ENCODE measurements at regions not wholly inside any gene's neighbourhood (a gene's known extent, or its start where the extent isn't known, plus 50 kb on each side); places are given as distances from the start of the nearest gene placed in this dataset.

DNA sequence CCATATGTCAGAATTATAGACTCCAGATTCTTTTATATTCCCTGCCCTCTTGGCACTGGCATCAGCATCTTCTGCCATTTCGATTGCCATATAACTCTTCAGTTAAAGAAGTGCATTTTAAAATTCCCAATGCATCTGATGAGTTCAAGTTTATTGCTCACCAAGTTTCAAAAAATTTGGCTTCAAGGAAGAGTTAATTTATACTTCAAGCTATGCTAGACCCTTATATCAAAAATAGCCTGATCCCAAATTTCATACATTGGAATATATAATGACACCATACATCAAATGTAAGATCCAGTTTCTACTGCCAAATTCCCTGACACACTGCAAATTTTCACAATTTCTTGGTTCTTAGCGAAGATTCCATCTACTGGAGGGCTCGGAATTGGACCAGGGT, 1058.6 kb downstream of the NTRK3 start:
- Histone ChIP-seq H3K27me3 (ENCODE audit: control insufficient read depth in 1 of 2, insufficient read depth in 2 of 2, low read length in 2 of 2) (no peaks in the 10 kb centered on the region), H3K4me2 (ENCODE audit: low read depth, low read length) (no peak overlapping the region), H3K79me2 (ENCODE audit: insufficient read depth, low read length) (no peaks in the 10 kb centered on the region), H2AFZ (ENCODE audit: low read length) (no peak overlapping the region), H3K27ac (ENCODE audit: extremely low read length, insufficient read depth, low read length) (no peak overlapping the region), H3K9ac (ENCODE audit: insufficient read depth, low read depth, low read length) (no peak overlapping the region), H3K9me3 (ENCODE audit: low read length) (peaks cover 85% of the 10 kb centered on the region), H4K20me1 (ENCODE audit: insufficient read depth, low read length) (no peaks in the 10 kb centered on the region), H3K4me1 (ENCODE audit: insufficient read depth, low read length) (no peaks in the 10 kb centered on the region), H3K36me3 (replicated peaks in 1 of 2; ENCODE audit: control insufficient read depth in 1 of 2, insufficient read depth in 2 of 2, low read length in 2 of 2) (no peaks in the 10 kb centered on the region), H3K4me3 (replicated peaks in 1 of 3; ENCODE audit: insufficient read depth in 1 of 3, low read depth in 2 of 3, low read length in 3 of 3) (no peak overlapping the region)
- ATAC-seq (no peak), FAIRE-seq (no peak), DNase-seq (ENCODE audit: low spot score) (no peak)
- in situ Hi-C loops (cut with HindIII; ENCODE audit: extremely low pct_ligation_motif_present, low pct_unique_long_range_greater_than_20kb) (no loop called here), intact Hi-C loops (cut with micrococcal nuclease; ENCODE audit: unreplicated experiment) (no loop called here)
- BruUV-seq (replicated peaks) = no TSS peak
- CTCF ChIA-PET (ENCODE audit: low intra/inter-chr PET ratio, low total read pairs) = no interaction called here
- 6% methylated on average over 3 of the region's 3 CpGs for WGBS (ENCODE audit: low lambda C conversion rate)
- POLR2A ChIA-PET = no interaction called here
- TF ChIP-seq, protein P1, sequence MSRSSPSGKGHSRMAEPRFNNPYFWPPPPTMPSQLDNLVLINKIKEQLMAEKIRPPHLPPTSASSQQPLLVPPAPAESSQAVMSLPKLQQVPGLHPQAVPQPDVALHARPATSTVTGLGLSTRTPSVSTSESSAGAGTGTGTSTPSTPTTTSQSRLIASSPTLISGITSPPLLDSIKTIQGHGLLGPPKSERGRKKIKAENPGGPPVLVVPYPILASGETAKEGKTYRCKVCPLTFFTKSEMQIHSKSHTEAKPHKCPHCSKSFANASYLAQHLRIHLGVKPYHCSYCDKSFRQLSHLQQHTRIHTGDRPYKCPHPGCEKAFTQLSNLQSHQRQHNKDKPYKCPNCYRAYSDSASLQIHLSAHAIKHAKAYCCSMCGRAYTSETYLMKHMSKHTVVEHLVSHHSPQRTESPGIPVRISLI (CRISPR knock-in tag; IDR thresholded peaks at IDR 0.05; ENCODE audit: borderline replicate concordance) = no peak
- TF ChIP-seq, protein P2, sequence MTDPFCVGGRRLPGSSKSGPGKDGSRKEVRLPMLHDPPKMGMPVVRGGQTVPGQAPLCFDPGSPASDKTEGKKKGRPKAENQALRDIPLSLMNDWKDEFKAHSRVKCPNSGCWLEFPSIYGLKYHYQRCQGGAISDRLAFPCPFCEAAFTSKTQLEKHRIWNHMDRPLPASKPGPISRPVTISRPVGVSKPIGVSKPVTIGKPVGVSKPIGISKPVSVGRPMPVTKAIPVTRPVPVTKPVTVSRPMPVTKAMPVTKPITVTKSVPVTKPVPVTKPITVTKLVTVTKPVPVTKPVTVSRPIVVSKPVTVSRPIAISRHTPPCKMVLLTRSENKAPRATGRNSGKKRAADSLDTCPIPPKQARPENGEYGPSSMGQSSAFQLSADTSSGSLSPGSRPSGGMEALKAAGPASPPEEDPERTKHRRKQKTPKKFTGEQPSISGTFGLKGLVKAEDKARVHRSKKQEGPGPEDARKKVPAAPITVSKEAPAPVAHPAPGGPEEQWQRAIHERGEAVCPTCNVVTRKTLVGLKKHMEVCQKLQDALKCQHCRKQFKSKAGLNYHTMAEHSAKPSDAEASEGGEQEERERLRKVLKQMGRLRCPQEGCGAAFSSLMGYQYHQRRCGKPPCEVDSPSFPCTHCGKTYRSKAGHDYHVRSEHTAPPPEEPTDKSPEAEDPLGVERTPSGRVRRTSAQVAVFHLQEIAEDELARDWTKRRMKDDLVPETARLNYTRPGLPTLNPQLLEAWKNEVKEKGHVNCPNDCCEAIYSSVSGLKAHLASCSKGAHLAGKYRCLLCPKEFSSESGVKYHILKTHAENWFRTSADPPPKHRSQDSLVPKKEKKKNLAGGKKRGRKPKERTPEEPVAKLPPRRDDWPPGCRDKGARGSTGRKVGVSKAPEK (CRISPR knock-in tag; IDR thresholded peaks at IDR 0.05; ENCODE audit: borderline replicate concordance) = no peak
- TF ChIP-seq HNRNPH1 (optimal IDR thresholded peaks at IDR 0.05; ENCODE audit: low read depth, low read length) = no peak
- no peak for TF ChIP-seq ZNF34 (CRISPR knock-in tag; IDR thresholded peaks at IDR 0.05; ENCODE audit: borderline replicate concordance)
- no peak for TF ChIP-seq ZNF776 (CRISPR knock-in tag; IDR thresholded peaks at IDR 0.05)
- no peak for TF ChIP-seq ZNF460 (CRISPR knock-in tag; IDR thresholded peaks at IDR 0.05; ENCODE audit: borderline replicate concordance)
- no peak for TF ChIP-seq ASH2L (IDR thresholded peaks at IDR 0.05; ENCODE audit: insufficient read length, low read depth, low read length)
- TF ChIP-seq MAFK (conservative IDR thresholded peaks at IDR 0.05 in 1 of 2, IDR thresholded peaks at IDR 0.05 in 1 of 2; ENCODE audit: low read length in 2 of 2) = no peak
- no peak for TF ChIP-seq PHF21A (CRISPR knock-in tag; IDR thresholded peaks at IDR 0.05)
- TF ChIP-seq ZC3H4 (CRISPR knock-in tag; IDR thresholded peaks at IDR 0.05; ENCODE audit: borderline replicate concordance) = no peak
- no peak for TF ChIP-seq ATF1 (CRISPR knock-in tag; IDR thresholded peaks at IDR 0.05)
- TF ChIP-seq, protein P3, sequence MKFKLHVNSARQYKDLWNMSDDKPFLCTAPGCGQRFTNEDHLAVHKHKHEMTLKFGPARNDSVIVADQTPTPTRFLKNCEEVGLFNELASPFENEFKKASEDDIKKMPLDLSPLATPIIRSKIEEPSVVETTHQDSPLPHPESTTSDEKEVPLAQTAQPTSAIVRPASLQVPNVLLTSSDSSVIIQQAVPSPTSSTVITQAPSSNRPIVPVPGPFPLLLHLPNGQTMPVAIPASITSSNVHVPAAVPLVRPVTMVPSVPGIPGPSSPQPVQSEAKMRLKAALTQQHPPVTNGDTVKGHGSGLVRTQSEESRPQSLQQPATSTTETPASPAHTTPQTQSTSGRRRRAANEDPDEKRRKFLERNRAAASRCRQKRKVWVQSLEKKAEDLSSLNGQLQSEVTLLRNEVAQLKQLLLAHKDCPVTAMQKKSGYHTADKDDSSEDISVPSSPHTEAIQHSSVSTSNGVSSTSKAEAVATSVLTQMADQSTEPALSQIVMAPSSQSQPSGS (CRISPR knock-in tag; IDR thresholded peaks at IDR 0.05) = no peak
- TF ChIP-seq ZNF33B (CRISPR knock-in tag; IDR thresholded peaks at IDR 0.05) = no peak
- no peak for TF ChIP-seq NR2F2 (IDR thresholded peaks at IDR 0.05; ENCODE audit: borderline replicate concordance, low read depth)
- no peak for TF ChIP-seq ONECUT2 (CRISPR knock-in tag; IDR thresholded peaks at IDR 0.05)
- TF ChIP-seq SRY (CRISPR knock-in tag; IDR thresholded peaks at IDR 0.05) = no peak
- no peak for TF ChIP-seq RARG (CRISPR knock-in tag; IDR thresholded peaks at IDR 0.05; ENCODE audit: low read depth)
- TF ChIP-seq, protein P4, sequence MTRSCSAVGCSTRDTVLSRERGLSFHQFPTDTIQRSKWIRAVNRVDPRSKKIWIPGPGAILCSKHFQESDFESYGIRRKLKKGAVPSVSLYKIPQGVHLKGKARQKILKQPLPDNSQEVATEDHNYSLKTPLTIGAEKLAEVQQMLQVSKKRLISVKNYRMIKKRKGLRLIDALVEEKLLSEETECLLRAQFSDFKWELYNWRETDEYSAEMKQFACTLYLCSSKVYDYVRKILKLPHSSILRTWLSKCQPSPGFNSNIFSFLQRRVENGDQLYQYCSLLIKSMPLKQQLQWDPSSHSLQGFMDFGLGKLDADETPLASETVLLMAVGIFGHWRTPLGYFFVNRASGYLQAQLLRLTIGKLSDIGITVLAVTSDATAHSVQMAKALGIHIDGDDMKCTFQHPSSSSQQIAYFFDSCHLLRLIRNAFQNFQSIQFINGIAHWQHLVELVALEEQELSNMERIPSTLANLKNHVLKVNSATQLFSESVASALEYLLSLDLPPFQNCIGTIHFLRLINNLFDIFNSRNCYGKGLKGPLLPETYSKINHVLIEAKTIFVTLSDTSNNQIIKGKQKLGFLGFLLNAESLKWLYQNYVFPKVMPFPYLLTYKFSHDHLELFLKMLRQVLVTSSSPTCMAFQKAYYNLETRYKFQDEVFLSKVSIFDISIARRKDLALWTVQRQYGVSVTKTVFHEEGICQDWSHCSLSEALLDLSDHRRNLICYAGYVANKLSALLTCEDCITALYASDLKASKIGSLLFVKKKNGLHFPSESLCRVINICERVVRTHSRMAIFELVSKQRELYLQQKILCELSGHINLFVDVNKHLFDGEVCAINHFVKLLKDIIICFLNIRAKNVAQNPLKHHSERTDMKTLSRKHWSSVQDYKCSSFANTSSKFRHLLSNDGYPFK (CRISPR knock-in tag; IDR thresholded peaks at IDR 0.05; ENCODE audit: borderline replicate concordance) = no peak
- no peak for TF ChIP-seq ZNF24 (IDR thresholded peaks at IDR 0.05)

Measured in HepG2 (cell line).